ENCODE measurements at regions not wholly inside any gene's neighbourhood (a gene's known extent, or its start where the extent isn't known, plus 50 kb on each side); places are given as distances from the start of the nearest gene placed in this dataset.

GRCh38 chr1:68620571-68620970 is 123.7 kb upstream of the DEPDC1 start:
- TF ChIP-seq CTCF (IDR thresholded peaks at IDR 0.05) (no peak), POLR2A (IDR thresholded peaks at IDR 0.05) (no peak)

Measured in sigmoid colon (tissue), 3 donors.